ENCODE measurements at regions not wholly inside any gene's neighbourhood (a gene's known extent, or its start where the extent isn't known, plus 50 kb on each side); places are given as distances from the start of the nearest gene placed in this dataset.

- in situ Hi-C loops (cut with MboI) = no loop called here
- FAIRE-seq = no peak
- Histone ChIP-seq H3K36me3 (ENCODE audit: control insufficient read depth, insufficient read depth, low read length) (no peaks in the 10 kb centered on the region), H3K4me2 (ENCODE audit: insufficient read depth, low read length) (no peak overlapping the region), H4K20me1 (replicated peaks; ENCODE audit: control insufficient read depth, insufficient read depth, low read length) (no peaks in the 10 kb centered on the region), H3K4me1 (replicated peaks in 1 of 2; ENCODE audit: control insufficient read depth in 2 of 2, insufficient read depth in 2 of 2, low read length in 2 of 2) (no peaks in the 10 kb centered on the region), H3K9me1 (ENCODE audit: control insufficient read depth, insufficient read depth, low read length) (no peaks in the 10 kb centered on the region), H3K4me3 (no peak overlapping the region), H3K27me3 (ENCODE audit: control insufficient read depth in 2 of 2, insufficient read depth in 2 of 2, low read length in 2 of 2) (peaks cover 12 to 25% of the 10 kb centered on the region in 2 experiments), H2AFZ (ENCODE audit: low read depth, low read length) (no peak overlapping the region), H3K9me3 (replicated peaks; ENCODE audit: control insufficient read depth, insufficient read depth, low read depth, low read length) (no peaks in the 10 kb centered on the region), H3K79me2 (ENCODE audit: control insufficient read depth, insufficient read depth, low read length) (no peaks in the 10 kb centered on the region), H3K9ac (ENCODE audit: insufficient read depth in 1 of 2, low read depth in 2 of 2, low read length in 2 of 2) (no peak overlapping the region), H3K27ac (ENCODE audit: extremely low read depth, low read depth, low read length) (no peak overlapping the region)
- CTCF ChIA-PET (ENCODE audit: low intra/inter-chr PET ratio) = no interaction called here
- intact Hi-C loops (cut with micrococcal nuclease) = no loop called here
- POLR2A ChIA-PET = no interaction called here
- no TSS peak for BruUV-seq (replicated peaks)
- 0% methylated on average over 7 of the region's 7 CpGs for WGBS (ENCODE audit: insufficient coverage, low coverage, missing lambda C conversion rate)
- ATAC-seq = no peak
- DNase-seq (ENCODE audit: extremely low read depth in 1 of 4, low spot score in 3 of 4) = no peak
- TF ChIP-seq RB1 (IDR thresholded peaks at IDR 0.05; ENCODE audit: low read depth) (no peak), NONO (IDR thresholded peaks at IDR 0.05; ENCODE audit: low read depth in 2 of 2, low read length in 1 of 2) (no peak), ZNF12 (CRISPR knock-in tag; IDR thresholded peaks at IDR 0.05) (no peak), AFF4 (CRISPR knock-in tag; IDR thresholded peaks at IDR 0.05) (no peak), L3MBTL2 (IDR thresholded peaks at IDR 0.05) (no peak), ZNF407 (IDR thresholded peaks at IDR 0.05; ENCODE audit: low read depth) (no peak), ZC3H4 (CRISPR knock-in tag; IDR thresholded peaks at IDR 0.05; ENCODE audit: borderline replicate concordance) (no peak)
These were observed 79.5 kb upstream of the ZSWIM6 start for GRCh38 chr5:61252643-61252925.

Data from K562 (cell line).